Keratinocyte (primary cell): ENCODE measurements at regions not wholly inside any gene's neighbourhood (a gene's known extent, or its start where the extent isn't known, plus 50 kb on each side); places are given as distances from the start of the nearest gene placed in this dataset.

Source experiments
- DNase-seq: peaks from one replicate; pipeline ENCODE4 v3.0.0-alpha.2; 2011; ENCODE audit warnings: low read depth, missing footprints, low spot score
- FAIRE-seq: peaks from 2 replicates; lab custom pipeline; 2011; peaks lifted over from hg19 to GRCh38; lab: Jason Lieb, UNC
- H2AFZ ChIP-seq: 2 replicates; pipeline ENCODE4 v1.6.0; 2012; ENCODE audit warnings: low read length, control low read depth, inconsistent platforms; ENCODE audit not compliant: control insufficient read depth
- H3K27ac ChIP-seq: 2 replicates; pipeline ENCODE4 v1.5.1; 2011; ENCODE audit warnings: low read length; ENCODE audit not compliant: control insufficient read depth, insufficient read depth
- H3K27me3 ChIP-seq: 3 replicates; pipeline ENCODE4 v1.6.0; 2011; ENCODE audit warnings: low read length; ENCODE audit not compliant: control insufficient read depth, insufficient read depth; ENCODE audit errors: extremely low read depth
- H3K36me3 ChIP-seq, 2 experiments: 2 replicates in 1 of 2; 3 replicates in 1 of 2; pipeline ENCODE4 v1.5.1; 2011; ENCODE audit warnings: low read length in 2 of 2, mild to moderate bottlenecking in 1 of 2; ENCODE audit not compliant: control insufficient read depth in 2 of 2, insufficient read depth in 2 of 2; ENCODE audit errors: extremely low read depth in 1 of 2
- H3K4me1 ChIP-seq: 3 replicates; pipeline ENCODE4 v1.5.1; 2011; ENCODE audit warnings: low read length; ENCODE audit not compliant: control insufficient read depth, insufficient read depth; ENCODE audit errors: extremely low read depth
- H3K4me2 ChIP-seq: 3 replicates; pipeline ENCODE4 v1.6.0; 2011; ENCODE audit warnings: low read depth, low read length; ENCODE audit not compliant: control insufficient read depth, insufficient read depth; ENCODE audit errors: extremely low read depth
- H3K4me3 ChIP-seq, 3 experiments: fragments of 200-600 bp in 1 of 3; sonication (generic) in 1 of 3; 2 replicates in 2 of 3; 3 replicates in 1 of 3; pipeline ENCODE4 v1.5.1; 2011 to 2016; ENCODE audit warnings: low read length in 3 of 3, mild to moderate bottlenecking in 3 of 3, control low read depth in 2 of 3, inconsistent platforms in 1 of 3, low read depth in 1 of 3, mixed read lengths in 1 of 3, mixed run types in 1 of 3, moderate library complexity in 1 of 3; ENCODE audit not compliant: control insufficient read depth in 2 of 3, insufficient read depth in 2 of 3; ENCODE audit errors: extremely low read depth in 1 of 3
- H3K79me2 ChIP-seq: 2 replicates; pipeline ENCODE4 v1.6.0; 2012; ENCODE audit warnings: low read length; ENCODE audit not compliant: control insufficient read depth, insufficient read depth
- H3K9ac ChIP-seq: 3 replicates; pipeline ENCODE4 v1.6.0; 2011; ENCODE audit warnings: low read length; ENCODE audit not compliant: control insufficient read depth, insufficient read depth; ENCODE audit errors: extremely low read depth
- H3K9me1 ChIP-seq: 3 replicates; pipeline ENCODE4 v1.6.0; 2011; ENCODE audit warnings: low read length; ENCODE audit not compliant: control insufficient read depth, insufficient read depth; ENCODE audit errors: extremely low read depth
- H3K9me3 ChIP-seq: 2 replicates; pipeline ENCODE4 v1.5.1; 2012; ENCODE audit warnings: low read depth, low read length; ENCODE audit not compliant: control insufficient read depth
- H4K20me1 ChIP-seq: 3 replicates; pipeline ENCODE4 v1.6.0; 2011; ENCODE audit warnings: low read length; ENCODE audit not compliant: control insufficient read depth, insufficient read depth; ENCODE audit errors: extremely low read depth
- CTCF ChIP-seq, 3 experiments: IDR thresholded peaks in 1 of 3; conservative IDR thresholded peaks in 1 of 3; optimal IDR thresholded peaks in 1 of 3; 2 replicates in 2 of 3; 3 replicates in 1 of 3; pipeline versions ENCODE3 to v1.5.1; 2011; ENCODE audit warnings: low read length in 3 of 3, mild to moderate bottlenecking in 3 of 3, moderate library complexity in 2 of 3, control low read depth in 1 of 3, inconsistent platforms in 1 of 3; ENCODE audit not compliant: insufficient read depth in 2 of 3; ENCODE audit errors: extremely low read depth in 1 of 3
- EZH2 ChIP-seq: IDR thresholded peaks from one replicate; pipeline ENCODE4 v1.6.1; 2012; ENCODE audit warnings: inconsistent platforms, mild to moderate bottlenecking, low read length, moderate library complexity
- dilution Hi-C: fragments of 300-500 bp; cut with MboI; formaldehyde crosslinking; loops from one replicate; pipeline ENCODE4 v1.7.0; 2020; ENCODE audit warnings: low sequenced_read_pairs; ENCODE audit not compliant: extremely low pct_ligation_motif_present

- H3K9me3 ChIP-seq, result no peaks in the 10 kb centered on the region
- dilution Hi-C loops, result no loop called here
- H3K9me1 ChIP-seq, result no peaks in the 10 kb centered on the region
- H3K4me1 ChIP-seq, result no peaks in the 10 kb centered on the region
- no peak overlapping the region for H3K9ac ChIP-seq
- no peaks in the 10 kb centered on the region for H4K20me1 ChIP-seq
- H3K4me2 ChIP-seq, result no peak overlapping the region
- no peaks in the 10 kb centered on the region for H3K36me3 ChIP-seq
- FAIRE-seq (no peak), DNase-seq (no peak)
- H3K4me3 ChIP-seq, result no peak overlapping the region
- no peak overlapping the region for H3K27ac ChIP-seq
- no peaks in the 10 kb centered on the region for H3K79me2 ChIP-seq
- TF ChIP-seq CTCF (optimal IDR thresholded peaks at IDR 0.05 in 1 of 3, IDR thresholded peaks at IDR 0.05 in 1 of 3, conservative IDR thresholded peaks at IDR 0.05 in 1 of 3; ENCODE audit: extremely low read depth in 1 of 3, insufficient read depth in 2 of 3, low read length in 3 of 3), result no peak
- TF ChIP-seq EZH2, result no peak
- no peak overlapping the region for H2AFZ ChIP-seq
- H3K27me3 ChIP-seq, result no peaks in the 10 kb centered on the region
Observed at GRCh38 chr2:8337321-8337720, 344.5 kb upstream of the ID2 start.

GRCh38 chr2:8342407-8342806 lies 339.4 kb upstream of the ID2 start:
- H3K4me3 ChIP-seq, result no peak overlapping the region
- DNase-seq, result no peak
- H4K20me1 ChIP-seq, result no peaks in the 10 kb centered on the region
- no peaks in the 10 kb centered on the region for H3K9me3 ChIP-seq
- no peak for FAIRE-seq
- H3K4me2 ChIP-seq, result no peak overlapping the region
- H3K9ac ChIP-seq, result no peak overlapping the region
- dilution Hi-C loops, result no loop called here
- H3K27me3 ChIP-seq, result no peaks in the 10 kb centered on the region
- H3K27ac ChIP-seq, result no peak overlapping the region
- TF ChIP-seq CTCF (optimal IDR thresholded peaks at IDR 0.05 in 1 of 3, IDR thresholded peaks at IDR 0.05 in 1 of 3, conservative IDR thresholded peaks at IDR 0.05 in 1 of 3; ENCODE audit: extremely low read depth in 1 of 3, insufficient read depth in 2 of 3, low read length in 3 of 3), result no peak
- TF ChIP-seq EZH2, result no peak
- no peaks in the 10 kb centered on the region for H3K79me2 ChIP-seq
- H3K36me3 ChIP-seq, result no peaks in the 10 kb centered on the region
- H3K9me1 ChIP-seq, result no peaks in the 10 kb centered on the region
- H3K4me1 ChIP-seq, result no peaks in the 10 kb centered on the region
- H2AFZ ChIP-seq, result no peak overlapping the region
